Liver (tissue), 7 donors: ENCODE measurements at regions not wholly inside any gene's neighbourhood (a gene's known extent, or its start where the extent isn't known, plus 50 kb on each side); places are given as distances from the start of the nearest gene placed in this dataset.

ENCODE experiments used
- DNase-seq: peaks from one replicate; pipeline ENCODE4 v3.0.0-alpha.2; 2017; ENCODE audit warnings: low spot score
- H3K27ac ChIP-seq, 2 donors: one replicate each; pipeline ENCODE4 v1.7.0; 2013; ENCODE audit warnings: inconsistent platforms in 2 of 2, low read length in 2 of 2, control low read depth in 1 of 2, low read depth in 1 of 2, mild to moderate bottlenecking in 1 of 2
- H3K27me3 ChIP-seq, 4 donors: one replicate each; pipeline versions ENCODE4 v1.6.1 to v1.7.0; 2013; ENCODE audit warnings: low read length in 3 of 4, inconsistent platforms in 1 of 4, mild to moderate bottlenecking in 1 of 4, moderate library complexity in 1 of 4; ENCODE audit not compliant: control insufficient read depth in 4 of 4, insufficient read depth in 4 of 4
- H3K36me3 ChIP-seq, 4 donors: one replicate each; pipeline versions ENCODE4 v1.6.1 to v1.7.0; 2013; ENCODE audit warnings: low read length in 3 of 4, mild to moderate bottlenecking in 3 of 4, low read depth in 1 of 4, moderate library complexity in 1 of 4; ENCODE audit not compliant: control insufficient read depth in 4 of 4, insufficient read depth in 3 of 4
- H3K4me1 ChIP-seq, 4 donors: one replicate each; pipeline versions ENCODE4 v1.6.1 to v1.7.0; 2013; ENCODE audit warnings: low read length in 3 of 4, mild to moderate bottlenecking in 3 of 4, moderate library complexity in 1 of 4; ENCODE audit not compliant: control insufficient read depth in 4 of 4, insufficient read depth in 4 of 4
- H3K4me3 ChIP-seq, 3 donors: one replicate each; pipeline versions ENCODE4 v1.6.1 to v1.7.0; 2013; ENCODE audit warnings: low read length in 3 of 3, control low read depth in 1 of 3, low read depth in 1 of 3, mild to moderate bottlenecking in 1 of 3
- H3K9ac ChIP-seq, 2 donors: one replicate each; pipeline ENCODE4 v1.7.0; 2013; ENCODE audit warnings: low read length in 2 of 2, mild to moderate bottlenecking in 2 of 2, moderate library complexity in 2 of 2, control low read depth in 1 of 2, low read depth in 1 of 2
- H3K9me3 ChIP-seq, 4 donors: one replicate each; pipeline versions ENCODE4 v1.6.1 to v1.7.0; 2013; ENCODE audit warnings: low read length in 3 of 4; ENCODE audit not compliant: control insufficient read depth in 4 of 4
- ATF3 ChIP-seq: IDR thresholded peaks from 2 replicates; pipeline ENCODE4 v1.6.1; 2016; ENCODE audit warnings: antibody characterized with exemption
- EGR1 ChIP-seq, 2 donors: IDR thresholded peaks; 2 replicates each; pipeline ENCODE4 v1.6.1; 2016 to 2018; ENCODE audit warnings: antibody characterized with exemption in 2 of 2, low read depth in 2 of 2
- FOXA1 ChIP-seq: IDR thresholded peaks from 2 replicates; pipeline ENCODE4 v1.6.1; 2016; ENCODE audit warnings: antibody characterized with exemption
- FOXA2 ChIP-seq: IDR thresholded peaks from 2 replicates; pipeline ENCODE4 v1.6.1; 2016; ENCODE audit warnings: antibody characterized with exemption
- HNF4A ChIP-seq, 2 donors: conservative IDR thresholded peaks; 2 replicates each; pipeline ENCODE4 v1.6.1; 2016; ENCODE audit warnings: antibody characterized with exemption in 2 of 2, mild to moderate bottlenecking in 2 of 2
- HNF4G ChIP-seq: IDR thresholded peaks from 2 replicates; pipeline ENCODE4 v1.6.1; 2016; ENCODE audit warnings: antibody characterized with exemption
- MAX ChIP-seq: IDR thresholded peaks from 2 replicates; pipeline ENCODE4 v1.6.1; 2016; ENCODE audit warnings: antibody characterized with exemption
- NR2F2 ChIP-seq: IDR thresholded peaks from 2 replicates; pipeline ENCODE4 v1.6.1; 2016; ENCODE audit warnings: antibody characterized with exemption
- RAD21 ChIP-seq, 2 donors: IDR thresholded peaks; 2 replicates each; pipeline ENCODE4 v1.6.1; 2016; ENCODE audit warnings: antibody characterized with exemption in 2 of 2, mild to moderate bottlenecking in 2 of 2
- REST ChIP-seq: IDR thresholded peaks from 2 replicates; pipeline ENCODE4 v1.6.1; 2016; ENCODE audit warnings: antibody characterized with exemption, mild to moderate bottlenecking
- SP1 ChIP-seq: IDR thresholded peaks from 2 replicates; pipeline ENCODE4 v1.6.1; 2018; ENCODE audit warnings: antibody characterized with exemption, mild to moderate bottlenecking
- TAF1 ChIP-seq: conservative IDR thresholded peaks from 2 replicates; pipeline ENCODE4 v1.6.1; 2016; ENCODE audit warnings: antibody characterized with exemption, mild to moderate bottlenecking
- YY1 ChIP-seq: IDR thresholded peaks from 2 replicates; pipeline ENCODE4 v1.6.1; 2016; ENCODE audit warnings: antibody characterized with exemption, mild to moderate bottlenecking
- ZBTB33 ChIP-seq: IDR thresholded peaks from 2 replicates; pipeline ENCODE4 v1.6.1; 2016; ENCODE audit warnings: antibody characterized with exemption
- WGBS: extraction: QIAGEN DNeasy Blood & Tissue Kit; methylation state at CpG from one replicate; pipeline ENCODE4 v1.1.7; 2013; 5-methylcytosine and 5-hydroxymethylcytosine counted together
- donor health status: healthy.
- donor health status: healthy.
- donor health status: healthy.
- donor health status: healthy.

- TF ChIP-seq ATF3, result no peak
- TF ChIP-seq RAD21 (IDR thresholded peaks at IDR 0.05), result no peak
- TF ChIP-seq HNF4G, result no peak
- no peak for TF ChIP-seq HNF4A (conservative IDR thresholded peaks at IDR 0.05)
- TF ChIP-seq EGR1 (IDR thresholded peaks at IDR 0.05; ENCODE audit: low read depth in 2 of 2), result no peak
- TF ChIP-seq FOXA1, result no peak
Observed at GRCh38 chr4:188573104-188573503, 433.9 kb downstream of the TRIML1 start (continued).

GRCh38 chr4:188578657-188579056 lies 439.4 kb downstream of the TRIML1 start:
- Histone ChIP-seq H3K4me1 (no peaks in the 10 kb centered on the region), H3K27me3 (no peaks in the 10 kb centered on the region), H3K4me3 (no peak overlapping the region), H3K9me3 (no peaks in the 10 kb centered on the region), H3K36me3 (no peaks in the 10 kb centered on the region), H3K9ac (no peak overlapping the region), H3K27ac (no peak overlapping the region)
- WGBS, result 19% methylated on average over 1 of the region's 1 CpG
- no peak for TF ChIP-seq NR2F2
- no peak for TF ChIP-seq REST
- no peak for TF ChIP-seq TAF1
- TF ChIP-seq HNF4A (conservative IDR thresholded peaks at IDR 0.05), result no peak
- TF ChIP-seq EGR1 (IDR thresholded peaks at IDR 0.05; ENCODE audit: low read depth in 2 of 2), result no peak
- TF ChIP-seq MAX, result no peak
- TF ChIP-seq ATF3, result no peak
- TF ChIP-seq SP1, result no peak
- no peak for TF ChIP-seq YY1
- no peak for DNase-seq

- no peak for DNase-seq
- Histone ChIP-seq H3K4me1 (no peaks in the 10 kb centered on the region), H3K4me3 (no peak overlapping the region), H3K9ac (no peak overlapping the region), H3K27me3 (no peaks in the 10 kb centered on the region), H3K9me3 (no peaks in the 10 kb centered on the region), H3K27ac (no peak overlapping the region), H3K36me3 (no peaks in the 10 kb centered on the region)
- WGBS, result 57% methylated on average over 5 of the region's 5 CpGs
- TF ChIP-seq ATF3 (no peak), RAD21 (IDR thresholded peaks at IDR 0.05) (no peak), FOXA1 (no peak), MAX (no peak), TAF1 (no peak), NR2F2 (no peak), ZBTB33 (no peak), YY1 (no peak), FOXA2 (no peak)
Observed at GRCh38 chr4:188596021-188596420, 456.8 kb downstream of the TRIML1 start.
